H1 (cell line): ENCODE measurements at regions not wholly inside any gene's neighbourhood (a gene's known extent, or its start where the extent isn't known, plus 50 kb on each side); places are given as distances from the start of the nearest gene placed in this dataset.

Source experiments
- CHD1 ChIP-seq: IDR thresholded peaks from 2 replicates; pipeline ENCODE4 v1.6.1; 2012; ENCODE audit warnings: low read depth, low read length, improper control_type of control experiment
- NRF1 ChIP-seq: IDR thresholded peaks from 2 replicates; pipeline ENCODE4 v1.6.1; 2011; ENCODE audit warnings: mild to moderate bottlenecking, low read depth, low read length, improper control_type of control experiment
- POLR2AphosphoS5 ChIP-seq: IDR thresholded peaks from 2 replicates; pipeline ENCODE4 v1.6.1; 2011; ENCODE audit warnings: low read depth, low read length
- USF2 ChIP-seq: IDR thresholded peaks from 2 replicates; pipeline ENCODE4 v1.6.1; 2011; ENCODE audit warnings: low read length, improper control_type of control experiment

DNA sequence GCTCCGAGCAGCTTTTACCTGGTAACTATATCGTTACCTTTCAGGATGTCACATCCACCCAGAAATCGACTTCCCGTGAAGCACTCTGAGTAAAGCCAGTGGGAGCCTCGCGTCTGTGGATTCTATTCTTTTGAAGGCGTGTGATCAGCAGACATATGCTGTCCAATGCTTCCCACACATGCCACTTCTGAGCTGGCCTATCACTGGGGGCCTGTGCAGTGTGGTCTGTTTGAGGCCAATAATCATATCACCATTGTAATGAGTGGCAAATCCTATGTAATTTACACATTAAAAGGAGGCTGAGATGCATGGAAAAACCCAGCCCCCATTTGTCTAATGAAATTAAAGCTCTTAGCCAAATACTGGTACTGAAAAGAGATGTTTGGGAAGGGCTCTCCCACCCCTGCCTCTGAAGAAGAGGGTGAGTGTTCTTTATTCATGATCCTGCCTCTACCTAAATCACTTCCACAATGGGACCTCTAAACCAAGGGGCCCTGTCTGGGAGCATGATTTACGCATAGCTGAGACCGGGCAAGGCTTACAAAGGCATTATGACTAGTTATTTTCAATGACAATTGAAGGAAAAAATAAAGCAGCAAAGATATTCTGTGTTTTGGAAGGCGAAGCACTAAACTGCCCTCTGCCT is 686.8 kb downstream of the ZEB2 start (continued):
- TF ChIP-seq USF2 (no peak), NRF1 (no peak), POLR2AphosphoS5 (no peak), CHD1 (no peak)
- TF ChIP-seq, all 59 proteins: peak for 0
